ENCODE measurements at regions not wholly inside any gene's neighbourhood (a gene's known extent, or its start where the extent isn't known, plus 50 kb on each side); places are given as distances from the start of the nearest gene placed in this dataset.

DNA sequence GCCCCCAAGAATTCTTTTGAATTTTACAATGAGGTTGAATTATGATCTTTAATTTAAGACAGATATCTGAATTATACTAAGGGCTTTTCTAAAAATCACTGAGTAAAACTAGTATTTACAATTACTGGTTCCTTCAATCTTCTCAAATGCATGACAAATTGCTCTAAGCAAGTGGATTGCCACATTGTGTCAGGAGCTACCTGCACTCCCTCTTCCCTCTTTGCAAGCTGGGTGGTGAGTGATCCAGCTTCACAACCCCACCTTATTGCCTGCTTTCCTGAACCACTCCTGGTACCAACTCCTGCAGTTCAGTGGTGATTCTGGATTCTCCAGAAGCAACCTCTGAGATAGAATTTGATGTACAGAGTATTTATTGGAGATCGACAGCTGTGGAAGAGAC, 49.9 kb upstream of the SERP2 start:
- DNase-seq (ENCODE audit: low read depth, low spot score): no peak
